ENCODE measurements at regions not wholly inside any gene's neighbourhood (a gene's known extent, or its start where the extent isn't known, plus 50 kb on each side); places are given as distances from the start of the nearest gene placed in this dataset.
"Not testable (repeated sequence)": the region's sequence is repeated elsewhere in the genome, so short reads cannot be mapped to it uniquely, and the experiment has no call there.

DNA sequence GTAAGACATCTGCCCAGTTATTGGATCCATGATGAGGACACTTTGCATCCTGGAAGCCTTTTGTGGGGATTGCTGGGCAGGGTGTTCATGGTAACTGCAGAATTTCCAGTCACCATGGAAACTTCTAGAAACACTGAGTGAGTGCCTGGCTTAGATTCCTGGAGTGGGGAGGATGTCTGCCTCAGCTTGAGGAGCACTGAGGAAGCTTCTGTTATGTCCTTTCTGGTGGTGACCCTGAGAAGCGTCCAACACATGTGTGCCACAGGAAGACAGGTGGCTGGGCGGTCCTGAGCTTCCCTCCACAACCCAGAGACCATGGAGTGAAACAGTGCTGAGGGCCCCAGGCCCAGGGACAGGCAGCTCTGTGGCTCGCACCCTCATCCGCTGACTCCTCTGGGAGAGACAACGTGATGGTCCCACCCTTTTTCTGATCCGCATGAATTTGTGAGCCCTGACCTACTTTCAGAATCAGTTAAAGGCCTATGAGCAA is 191.8 kb upstream of the CXCL12 start:
- H2AFZ ChIP-seq: no peak overlapping the region
- 72 to 73% methylated on average over 5 to 6 of the region's 6 CpGs for WGBS, 2 experiments (ENCODE audit: low coverage in 1 of 2, low lambda C conversion rate in 2 of 2, missing lambda C conversion rate in 2 of 2)
- TF ChIP-seq EZH2phosphoT487 (IDR thresholded peaks at IDR 0.05; ENCODE audit: insufficient read depth, low read depth) (no peak), EZH2 (IDR thresholded peaks at IDR 0.05; ENCODE audit: insufficient read depth, poor library complexity, severe bottlenecking) (no peak)
- H3K9me3 ChIP-seq (ENCODE audit: low read depth): no peaks in the 10 kb centered on the region
- no peaks in the 10 kb centered on the region for H3K79me2 ChIP-seq (ENCODE audit: insufficient read depth)
- peaks cover under 1% of the 10 kb centered on the region; the same call in 1 of the 2 replicates for H3K4me1 ChIP-seq (ENCODE audit: insufficient read depth)
- no peak overlapping the region for H3K27ac ChIP-seq
- H3K9me2 ChIP-seq (ENCODE audit: insufficient read depth): no peaks in the 10 kb centered on the region
- no peak overlapping the region for H3K9ac ChIP-seq
- no peak overlapping the region for H3K4me3 ChIP-seq
- H3K36me3 ChIP-seq (ENCODE audit: low read depth): no peaks in the 10 kb centered on the region
- H3F3A ChIP-seq (ENCODE audit: insufficient read depth): no peaks in the 10 kb centered on the region
- in situ Hi-C loops (cut with MboI): no loop called here
- H3K4me2 ChIP-seq (ENCODE audit: unreplicated experiment): no peak overlapping the region
- DNase-seq: peak; percentile 50
- H3K27me3 ChIP-seq (replicated peaks; ENCODE audit: insufficient read depth): no peaks in the 10 kb centered on the region
- H4K20me1 ChIP-seq (ENCODE audit: insufficient read depth): no peaks in the 10 kb centered on the region

DNA sequence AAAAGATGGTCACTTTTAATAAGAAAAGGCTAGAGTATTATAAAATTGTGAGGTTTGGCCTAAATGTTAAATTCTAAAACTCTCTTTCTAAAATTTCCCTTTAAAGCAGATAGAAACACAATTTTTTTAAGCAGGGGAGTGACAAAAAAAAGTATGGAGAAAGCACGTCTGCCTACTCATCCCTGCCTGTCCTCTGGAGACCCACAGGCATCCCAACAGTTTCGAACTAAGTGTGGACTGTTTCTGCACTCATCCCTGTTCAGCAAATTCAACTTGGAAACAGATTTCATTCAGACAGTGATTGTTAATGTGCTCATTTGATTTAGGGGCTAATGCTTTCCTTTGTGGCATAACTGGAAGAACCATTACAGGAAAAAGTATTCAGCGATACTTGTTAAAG is 192.6 kb upstream of the CXCL12 start:
- no peak overlapping the region for H3K9ac ChIP-seq
- no peaks in the 10 kb centered on the region for H3K79me2 ChIP-seq (ENCODE audit: insufficient read depth)
- no peak for TF ChIP-seq EZH2phosphoT487 (IDR thresholded peaks at IDR 0.05; ENCODE audit: insufficient read depth, low read depth)
- no peak for TF ChIP-seq EZH2 (IDR thresholded peaks at IDR 0.05; ENCODE audit: insufficient read depth, poor library complexity, severe bottlenecking)
- H3K9me3 ChIP-seq (ENCODE audit: low read depth): no peaks in the 10 kb centered on the region
- H3K4me1 ChIP-seq (ENCODE audit: insufficient read depth): no peaks in the 10 kb centered on the region
- H3K4me2 ChIP-seq (ENCODE audit: unreplicated experiment): no peak overlapping the region
- no peaks in the 10 kb centered on the region for H3K36me3 ChIP-seq (ENCODE audit: low read depth)
- H3K27me3 ChIP-seq (replicated peaks; ENCODE audit: insufficient read depth): no peaks in the 10 kb centered on the region
- no peak overlapping the region for H3K27ac ChIP-seq
- in situ Hi-C loops (cut with MboI): no loop called here
- DNase-seq: no peak
- H3F3A ChIP-seq (ENCODE audit: insufficient read depth): no peaks in the 10 kb centered on the region
- 88 to 91% methylated on average over 3 of the region's 3 CpGs for WGBS, 2 experiments (ENCODE audit: low coverage in 1 of 2, low lambda C conversion rate in 2 of 2, missing lambda C conversion rate in 2 of 2)
- no peaks in the 10 kb centered on the region for H3K9me2 ChIP-seq (ENCODE audit: insufficient read depth)
- no peak overlapping the region for H3K4me3 ChIP-seq
- no peak overlapping the region for H2AFZ ChIP-seq
- H4K20me1 ChIP-seq (ENCODE audit: insufficient read depth): no peaks in the 10 kb centered on the region

DNA sequence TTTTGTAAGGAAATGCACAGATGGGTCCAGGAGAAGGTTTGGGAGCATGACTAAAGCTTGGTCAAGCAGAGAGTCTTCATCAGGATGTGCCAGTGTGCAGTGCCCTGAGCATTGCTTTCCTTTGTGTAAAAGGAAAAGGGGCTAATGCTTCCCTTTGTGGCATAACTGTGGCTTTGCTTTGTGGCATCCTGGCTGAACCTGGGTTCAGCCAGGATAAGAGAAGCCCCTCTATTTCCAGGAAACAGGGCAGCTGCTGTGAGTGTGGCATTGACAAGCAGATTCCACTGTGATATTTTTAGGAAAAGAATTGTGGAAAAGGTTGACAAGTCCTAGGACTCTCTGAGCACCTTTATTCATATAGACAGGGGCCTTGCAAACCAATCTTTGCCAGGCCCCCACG is 193.4 kb upstream of the CXCL12 start:
- no peak for DNase-seq

DNA sequence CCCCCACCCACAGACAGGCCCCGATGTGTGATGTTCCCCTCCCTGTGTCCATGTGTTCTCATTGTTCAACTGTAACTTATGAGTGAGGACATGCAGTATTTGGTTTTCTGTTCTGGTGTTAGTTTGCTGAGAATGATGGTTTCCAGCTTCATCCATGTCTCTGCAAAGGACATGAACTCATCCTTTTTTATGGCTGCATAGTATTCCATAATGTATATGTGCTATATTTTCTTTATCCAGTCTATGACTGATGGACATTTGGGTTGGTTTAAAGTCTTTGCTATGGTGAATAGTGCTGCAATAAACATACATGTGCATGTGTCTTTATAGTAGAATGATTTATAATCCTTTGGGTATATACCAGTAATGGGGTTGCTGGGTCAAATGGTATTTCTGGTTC is 194.1 kb upstream of the CXCL12 start:
- H3K4me1 ChIP-seq (ENCODE audit: insufficient read depth); H3K9me2 ChIP-seq (ENCODE audit: insufficient read depth); H3F3A ChIP-seq (ENCODE audit: insufficient read depth); H3K4me3 ChIP-seq; H2AFZ ChIP-seq; H4K20me1 ChIP-seq (ENCODE audit: insufficient read depth); DNase-seq; H3K9me3 ChIP-seq (ENCODE audit: low read depth); H3K27ac ChIP-seq; H3K9ac ChIP-seq; H3K27me3 ChIP-seq (replicated peaks; ENCODE audit: insufficient read depth); H3K79me2 ChIP-seq (ENCODE audit: insufficient read depth); H3K4me2 ChIP-seq (ENCODE audit: unreplicated experiment); H3K36me3 ChIP-seq (ENCODE audit: low read depth); in situ Hi-C loops (cut with MboI): not testable (repeated sequence)
- 89 to 92% methylated on average over 1 of the region's 1 CpG for WGBS, 2 experiments (ENCODE audit: low coverage in 1 of 2, low lambda C conversion rate in 2 of 2, missing lambda C conversion rate in 2 of 2)

More for the DNA sequence above, 193.4 kb upstream of the CXCL12 start:
- Histone ChIP-seq H3K27ac (no peak overlapping the region), H3K36me3 (ENCODE audit: low read depth) (no peaks in the 10 kb centered on the region), H3K9me3 (ENCODE audit: low read depth) (no peaks in the 10 kb centered on the region), H3K4me2 (ENCODE audit: unreplicated experiment) (no peak overlapping the region), H3K9ac (no peak overlapping the region), H3F3A (ENCODE audit: insufficient read depth) (no peaks in the 10 kb centered on the region), H3K9me2 (ENCODE audit: insufficient read depth) (no peaks in the 10 kb centered on the region), H3K27me3 (replicated peaks; ENCODE audit: insufficient read depth) (no peaks in the 10 kb centered on the region), H2AFZ (no peak overlapping the region), H3K4me1 (ENCODE audit: insufficient read depth) (no peaks in the 10 kb centered on the region), H4K20me1 (ENCODE audit: insufficient read depth) (no peaks in the 10 kb centered on the region), H3K79me2 (ENCODE audit: insufficient read depth) (no peaks in the 10 kb centered on the region), H3K4me3 (no peak overlapping the region)
- 63 to 83% methylated on average over 1 of the region's 1 CpG for WGBS, 2 experiments (ENCODE audit: low coverage in 1 of 2, low lambda C conversion rate in 2 of 2, missing lambda C conversion rate in 2 of 2)
- in situ Hi-C loops (cut with MboI): no loop called here
- TF ChIP-seq EZH2 (IDR thresholded peaks at IDR 0.05; ENCODE audit: insufficient read depth, poor library complexity, severe bottlenecking) (no peak), EZH2phosphoT487 (IDR thresholded peaks at IDR 0.05; ENCODE audit: insufficient read depth, low read depth) (no peak)

DNA sequence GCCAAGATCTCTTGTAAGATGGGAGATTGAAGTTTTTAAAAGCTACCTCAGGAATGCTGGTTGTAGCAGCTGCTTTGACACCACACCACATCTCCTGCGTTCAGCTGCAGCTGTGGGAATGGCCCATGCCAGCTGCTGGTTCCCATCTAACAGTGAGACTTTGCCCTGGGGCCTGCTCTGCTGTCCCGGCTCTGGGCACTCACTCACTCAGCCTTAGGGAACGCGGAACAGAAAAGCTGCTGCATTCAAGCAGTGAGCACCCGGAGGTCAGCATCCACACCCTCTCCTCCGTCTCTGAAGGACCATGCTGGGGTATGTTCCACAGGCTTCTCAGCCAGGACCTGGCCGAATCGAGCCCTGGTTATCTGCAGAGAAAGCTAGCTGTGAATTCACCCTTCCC is 197.1 kb upstream of the CXCL12 start:
- Histone ChIP-seq H3K4me2 (ENCODE audit: unreplicated experiment) (no peak overlapping the region), H3K27me3 (replicated peaks; ENCODE audit: insufficient read depth) (no peaks in the 10 kb centered on the region), H3K4me1 (ENCODE audit: insufficient read depth) (no peaks in the 10 kb centered on the region), H3K9me2 (ENCODE audit: insufficient read depth) (no peaks in the 10 kb centered on the region), H3K9ac (no peak overlapping the region), H3K4me3 (no peak overlapping the region), H3K36me3 (ENCODE audit: low read depth) (no peaks in the 10 kb centered on the region), H2AFZ (no peak overlapping the region), H3K79me2 (ENCODE audit: insufficient read depth) (no peaks in the 10 kb centered on the region), H4K20me1 (ENCODE audit: insufficient read depth) (no peaks in the 10 kb centered on the region), H3K27ac (no peak overlapping the region), H3F3A (ENCODE audit: insufficient read depth) (no peaks in the 10 kb centered on the region), H3K9me3 (ENCODE audit: low read depth) (no peaks in the 10 kb centered on the region)
- WGBS, 2 experiments (ENCODE audit: low coverage in 1 of 2, low lambda C conversion rate in 2 of 2, missing lambda C conversion rate in 2 of 2): 86 to 92% methylated on average over 8 of the region's 8 CpGs
- no peak for DNase-seq
- TF ChIP-seq EZH2phosphoT487 (IDR thresholded peaks at IDR 0.05; ENCODE audit: insufficient read depth, low read depth) (no peak), EZH2 (IDR thresholded peaks at IDR 0.05; ENCODE audit: insufficient read depth, poor library complexity, severe bottlenecking) (no peak)
- in situ Hi-C loops (cut with MboI): no loop called here
